ENCODE measurements at regions not wholly inside any gene's neighbourhood (a gene's known extent, or its start where the extent isn't known, plus 50 kb on each side); places are given as distances from the start of the nearest gene placed in this dataset.

DNA sequence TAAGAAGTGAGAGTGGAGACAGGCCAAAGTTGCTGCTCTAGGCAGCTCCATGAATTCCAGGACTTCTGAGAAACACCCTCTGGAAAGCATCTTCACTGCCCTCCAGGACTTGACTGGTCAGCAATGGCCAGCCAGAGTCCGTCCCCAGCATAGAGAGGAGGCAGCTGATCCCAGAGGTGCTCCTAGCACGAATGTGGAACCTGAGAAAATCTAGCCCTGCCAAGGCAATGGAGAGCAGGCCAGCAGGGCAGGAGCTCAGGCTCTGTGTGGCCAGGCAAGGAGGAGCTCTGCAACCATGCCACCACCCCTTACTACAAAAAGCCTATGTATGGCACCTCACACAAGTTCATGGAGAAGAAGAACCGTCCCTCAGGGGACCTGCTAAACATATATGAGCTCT, 56.1 kb upstream of the SPTLC1 start:
- TF ChIP-seq, protein P1, sequence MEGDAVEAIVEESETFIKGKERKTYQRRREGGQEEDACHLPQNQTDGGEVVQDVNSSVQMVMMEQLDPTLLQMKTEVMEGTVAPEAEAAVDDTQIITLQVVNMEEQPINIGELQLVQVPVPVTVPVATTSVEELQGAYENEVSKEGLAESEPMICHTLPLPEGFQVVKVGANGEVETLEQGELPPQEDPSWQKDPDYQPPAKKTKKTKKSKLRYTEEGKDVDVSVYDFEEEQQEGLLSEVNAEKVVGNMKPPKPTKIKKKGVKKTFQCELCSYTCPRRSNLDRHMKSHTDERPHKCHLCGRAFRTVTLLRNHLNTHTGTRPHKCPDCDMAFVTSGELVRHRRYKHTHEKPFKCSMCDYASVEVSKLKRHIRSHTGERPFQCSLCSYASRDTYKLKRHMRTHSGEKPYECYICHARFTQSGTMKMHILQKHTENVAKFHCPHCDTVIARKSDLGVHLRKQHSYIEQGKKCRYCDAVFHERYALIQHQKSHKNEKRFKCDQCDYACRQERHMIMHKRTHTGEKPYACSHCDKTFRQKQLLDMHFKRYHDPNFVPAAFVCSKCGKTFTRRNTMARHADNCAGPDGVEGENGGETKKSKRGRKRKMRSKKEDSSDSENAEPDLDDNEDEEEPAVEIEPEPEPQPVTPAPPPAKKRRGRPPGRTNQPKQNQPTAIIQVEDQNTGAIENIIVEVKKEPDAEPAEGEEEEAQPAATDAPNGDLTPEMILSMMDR (conservative IDR thresholded peaks at IDR 0.05; ENCODE audit: low read length): no peak
- no peak for TF ChIP-seq EZH2phosphoT487 (IDR thresholded peaks at IDR 0.05; ENCODE audit: borderline replicate concordance, low read depth, low read length)

Data from OCI-LY7 (cell line).